Occipital lobe (tissue), 1 donor: ENCODE measurements at regions not wholly inside any gene's neighbourhood (a gene's known extent, or its start where the extent isn't known, plus 50 kb on each side); places are given as distances from the start of the nearest gene placed in this dataset.

Experiments used
- DNase-seq: peaks from one replicate; lab custom pipeline; 2025; lab: John Stamatoyannopoulos, UW

- no peak for DNase-seq
These were observed 942.5 kb downstream of the EFNA5 start for GRCh38 chr5:106728208-106728607.

GRCh38 chr5:106727071-106727470, 943.7 kb downstream of the EFNA5 start:
- no peak for DNase-seq

- no peak for DNase-seq
These were observed 950.4 kb downstream of the EFNA5 start for GRCh38 chr5:106720367-106720766.

GRCh38 chr5:106699796-106700195, 970.9 kb downstream of the EFNA5 start:
- DNase-seq: no peak

- DNase-seq: no peak
These were observed 971.5 kb downstream of the EFNA5 start for GRCh38 chr5:106699198-106699597.

- no peak for DNase-seq
These were observed 972.6 kb downstream of the EFNA5 start for GRCh38 chr5:106698169-106698568.

- no peak for DNase-seq
These were observed 979.0 kb downstream of the EFNA5 start for GRCh38 chr5:106691701-106692100.

- DNase-seq: no peak
These were observed 980.2 kb downstream of the EFNA5 start for GRCh38 chr5:106690585-106690984.

GRCh38 chr5:106680330-106680729, 990.4 kb downstream of the EFNA5 start:
- no peak for DNase-seq

GRCh38 chr5:106677057-106677456, 993.7 kb downstream of the EFNA5 start:
- DNase-seq: no peak

- DNase-seq: no peak
These were observed 995.0 kb downstream of the EFNA5 start for GRCh38 chr5:106675687-106676086.

GRCh38 chr5:106673941-106674340, 996.8 kb downstream of the EFNA5 start:
- no peak for DNase-seq

- no peak for DNase-seq
These were observed 1008.9 kb downstream of the EFNA5 start for GRCh38 chr5:106661866-106662265.

- DNase-seq: no peak
These were observed 1010.1 kb downstream of the EFNA5 start for GRCh38 chr5:106660681-106661080.

GRCh38 chr5:106658150-106658549, 1012.6 kb downstream of the EFNA5 start:
- no peak for DNase-seq

GRCh38 chr5:106656821-106657220, 1013.9 kb downstream of the EFNA5 start:
- DNase-seq: no peak

- no peak for DNase-seq
These were observed 1021.7 kb downstream of the EFNA5 start for GRCh38 chr5:106649031-106649430.

GRCh38 chr5:106648401-106648800, 1022.3 kb downstream of the EFNA5 start:
- no peak for DNase-seq

GRCh38 chr5:106646106-106646505, 1024.6 kb downstream of the EFNA5 start:
- no peak for DNase-seq

- no peak for DNase-seq
These were observed 1030.2 kb downstream of the EFNA5 start for GRCh38 chr5:106640511-106640910.

- DNase-seq: no peak
These were observed 1031.2 kb downstream of the EFNA5 start for GRCh38 chr5:106639488-106639887.

- no peak for DNase-seq
These were observed 1033.5 kb downstream of the EFNA5 start for GRCh38 chr5:106637275-106637674.

- DNase-seq: no peak
These were observed 1036.4 kb downstream of the EFNA5 start for GRCh38 chr5:106634375-106634774.

- no peak for DNase-seq
These were observed 1036.9 kb downstream of the EFNA5 start for GRCh38 chr5:106633825-106634224.
